ENCODE measurements at regions not wholly inside any gene's neighbourhood (a gene's known extent, or its start where the extent isn't known, plus 50 kb on each side); places are given as distances from the start of the nearest gene placed in this dataset.

DNA sequence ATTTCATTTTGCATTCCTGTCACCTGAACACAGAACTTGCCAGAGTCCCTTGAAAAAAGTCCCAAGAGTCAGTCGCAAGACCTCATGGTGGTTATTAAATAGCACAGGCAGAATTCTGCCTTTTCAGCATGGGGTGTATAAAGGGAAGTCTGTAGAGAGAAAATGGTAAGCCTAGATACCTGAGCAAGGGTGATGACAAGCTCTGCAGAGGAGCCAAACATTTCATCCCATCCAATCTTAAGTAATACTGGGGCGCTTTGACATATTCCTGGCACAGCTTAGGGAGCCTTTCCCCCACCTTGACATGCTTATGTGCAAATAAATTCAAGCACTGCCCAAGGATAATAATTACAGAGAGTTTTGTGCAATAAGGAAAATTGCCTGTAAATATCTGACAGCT lies 213.0 kb downstream of the INHBA start:
- Histone ChIP-seq H3K9me3 (ENCODE audit: insufficient read depth, low read length) (no peaks in the 10 kb centered on the region), H4K20me1 (ENCODE audit: insufficient read depth, low read length) (no peaks in the 10 kb centered on the region), H3K9ac (ENCODE audit: low read length) (no peak overlapping the region), H3K27me3 (ENCODE audit: low read depth, low read length) (no peaks in the 10 kb centered on the region), H3K4me3 (ENCODE audit: low read length) (no peak overlapping the region), H3K4me2 (ENCODE audit: low read length) (no peak overlapping the region), H3K27ac (ENCODE audit: low read length) (no peak overlapping the region), H3K36me3 (replicated peaks; ENCODE audit: low read depth, low read length) (no peaks in the 10 kb centered on the region), H3K79me2 (ENCODE audit: low read length) (no peaks in the 10 kb centered on the region), H3K4me1 (ENCODE audit: low read length) (no peaks in the 10 kb centered on the region), H2AFZ (ENCODE audit: low read depth, low read length) (no peak overlapping the region)
- TF ChIP-seq EZH2phosphoT487 (IDR thresholded peaks at IDR 0.05; ENCODE audit: low read depth) = no peak
- TF ChIP-seq, protein P1, sequence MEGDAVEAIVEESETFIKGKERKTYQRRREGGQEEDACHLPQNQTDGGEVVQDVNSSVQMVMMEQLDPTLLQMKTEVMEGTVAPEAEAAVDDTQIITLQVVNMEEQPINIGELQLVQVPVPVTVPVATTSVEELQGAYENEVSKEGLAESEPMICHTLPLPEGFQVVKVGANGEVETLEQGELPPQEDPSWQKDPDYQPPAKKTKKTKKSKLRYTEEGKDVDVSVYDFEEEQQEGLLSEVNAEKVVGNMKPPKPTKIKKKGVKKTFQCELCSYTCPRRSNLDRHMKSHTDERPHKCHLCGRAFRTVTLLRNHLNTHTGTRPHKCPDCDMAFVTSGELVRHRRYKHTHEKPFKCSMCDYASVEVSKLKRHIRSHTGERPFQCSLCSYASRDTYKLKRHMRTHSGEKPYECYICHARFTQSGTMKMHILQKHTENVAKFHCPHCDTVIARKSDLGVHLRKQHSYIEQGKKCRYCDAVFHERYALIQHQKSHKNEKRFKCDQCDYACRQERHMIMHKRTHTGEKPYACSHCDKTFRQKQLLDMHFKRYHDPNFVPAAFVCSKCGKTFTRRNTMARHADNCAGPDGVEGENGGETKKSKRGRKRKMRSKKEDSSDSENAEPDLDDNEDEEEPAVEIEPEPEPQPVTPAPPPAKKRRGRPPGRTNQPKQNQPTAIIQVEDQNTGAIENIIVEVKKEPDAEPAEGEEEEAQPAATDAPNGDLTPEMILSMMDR (IDR thresholded peaks at IDR 0.05; ENCODE audit: low read depth, low read length) = no peak

DNA sequence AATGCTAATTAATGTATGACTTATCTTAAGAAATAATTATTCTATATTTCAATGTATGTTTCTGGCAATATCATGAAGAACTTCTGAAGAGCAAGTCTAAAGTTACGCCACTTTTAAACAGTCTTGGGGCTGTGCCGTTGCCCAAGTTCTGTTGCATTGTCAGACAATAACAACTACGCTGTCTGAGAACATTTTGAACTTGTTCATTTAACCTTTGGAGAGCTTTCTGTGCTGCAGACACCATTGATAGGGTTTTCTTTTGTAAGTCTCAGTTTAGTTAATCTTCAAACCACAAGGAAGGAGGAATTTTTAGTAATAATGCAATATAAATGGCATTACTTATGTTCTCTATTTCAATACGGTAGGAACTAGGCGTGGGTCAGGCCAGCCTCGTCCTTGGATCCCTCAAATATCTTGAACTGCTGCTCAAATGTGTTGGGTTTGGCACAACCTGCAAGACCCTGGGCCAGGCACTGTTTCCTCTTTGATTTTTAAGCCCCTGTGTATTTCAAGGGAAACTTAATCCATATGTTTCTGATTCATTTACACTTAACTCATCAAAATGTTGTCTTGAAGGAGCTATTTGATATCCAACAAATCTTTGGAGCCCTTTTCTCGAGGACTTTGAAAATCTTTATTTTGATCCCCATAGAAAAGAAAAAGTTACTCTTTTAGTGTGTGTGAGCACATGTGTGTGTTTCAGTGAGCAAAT lies 215.5 kb downstream of the INHBA start:
- H3K4me3 ChIP-seq (ENCODE audit: low read length) = no peak overlapping the region
- no peak overlapping the region for H3K4me2 ChIP-seq (ENCODE audit: low read length)
- no peak for TF ChIP-seq EZH2phosphoT487 (IDR thresholded peaks at IDR 0.05; ENCODE audit: low read depth)
- TF ChIP-seq, protein P1 (IDR thresholded peaks at IDR 0.05; ENCODE audit: low read depth, low read length) = no peak
- H2AFZ ChIP-seq (ENCODE audit: low read depth, low read length) = no peak overlapping the region
- no peaks in the 10 kb centered on the region for H3K27me3 ChIP-seq (ENCODE audit: low read depth, low read length)
- H3K4me1 ChIP-seq (ENCODE audit: low read length) = no peaks in the 10 kb centered on the region
- H3K9me3 ChIP-seq (ENCODE audit: insufficient read depth, low read length) = no peaks in the 10 kb centered on the region
- no peaks in the 10 kb centered on the region for H4K20me1 ChIP-seq (ENCODE audit: insufficient read depth, low read length)
- no peak overlapping the region for H3K27ac ChIP-seq (ENCODE audit: low read length)
- H3K36me3 ChIP-seq (replicated peaks; ENCODE audit: low read depth, low read length) = no peaks in the 10 kb centered on the region
- H3K79me2 ChIP-seq (ENCODE audit: low read length) = no peaks in the 10 kb centered on the region
- no peak overlapping the region for H3K9ac ChIP-seq (ENCODE audit: low read length)

DNA sequence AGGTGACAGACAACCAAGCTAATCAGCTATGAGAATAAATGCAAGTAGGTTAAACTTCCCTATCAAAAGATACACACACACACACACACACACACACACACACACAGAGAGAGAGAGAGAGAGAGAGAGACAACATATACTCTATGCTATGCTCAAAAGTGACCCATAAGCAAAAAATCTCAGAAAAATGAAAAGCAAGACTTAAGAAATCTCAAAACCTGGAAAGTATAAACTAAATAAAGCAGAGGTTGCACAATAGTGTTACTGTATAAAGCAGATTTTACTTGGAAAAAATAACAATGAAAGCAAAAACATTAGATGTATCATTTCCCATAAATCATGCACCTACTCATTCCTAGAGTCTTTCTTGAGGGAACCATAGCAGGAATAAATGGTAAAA lies 221.5 kb downstream of the INHBA start:
- no peak overlapping the region for H3K4me2 ChIP-seq (ENCODE audit: low read length)
- no peaks in the 10 kb centered on the region for H3K27me3 ChIP-seq (ENCODE audit: low read depth, low read length)
- H3K9me3 ChIP-seq (ENCODE audit: insufficient read depth, low read length) = no peaks in the 10 kb centered on the region
- H3K27ac ChIP-seq (ENCODE audit: low read length) = no peak overlapping the region
- no peak overlapping the region for H2AFZ ChIP-seq (ENCODE audit: low read depth, low read length)
- H3K4me3 ChIP-seq (ENCODE audit: low read length) = no peak overlapping the region
- peaks cover 30% of the 10 kb centered on the region for H3K4me1 ChIP-seq (ENCODE audit: low read length)
- no peak overlapping the region for H3K9ac ChIP-seq (ENCODE audit: low read length)
- no peaks in the 10 kb centered on the region for H3K79me2 ChIP-seq (ENCODE audit: low read length)
- no peaks in the 10 kb centered on the region for H4K20me1 ChIP-seq (ENCODE audit: insufficient read depth, low read length)
- TF ChIP-seq EZH2phosphoT487 (IDR thresholded peaks at IDR 0.05; ENCODE audit: low read depth) = no peak
- TF ChIP-seq, protein P1 (IDR thresholded peaks at IDR 0.05; ENCODE audit: low read depth, low read length) = no peak
- H3K36me3 ChIP-seq (replicated peaks; ENCODE audit: low read depth, low read length) = no peaks in the 10 kb centered on the region

DNA sequence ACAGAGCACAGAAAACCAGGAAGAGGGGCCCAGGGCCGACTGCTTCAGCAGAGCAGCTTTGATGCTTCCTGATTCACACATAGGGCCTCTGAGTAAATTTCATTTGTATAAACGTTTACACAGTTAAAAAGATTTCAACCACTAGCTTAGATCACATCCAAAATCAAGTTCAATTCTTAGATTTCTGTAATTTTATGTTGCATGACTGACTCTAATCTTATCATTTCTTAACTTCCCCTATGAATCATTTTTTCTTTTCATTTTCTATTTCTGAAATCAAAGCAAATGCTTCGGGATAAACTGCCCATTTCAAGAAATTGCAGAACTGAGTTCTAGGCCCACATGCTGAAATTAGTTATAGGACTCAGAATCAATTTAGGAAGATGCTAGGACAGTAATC lies 224.7 kb downstream of the INHBA start:
- Histone ChIP-seq H3K9me3 (ENCODE audit: insufficient read depth, low read length) (no peaks in the 10 kb centered on the region), H4K20me1 (ENCODE audit: insufficient read depth, low read length) (no peaks in the 10 kb centered on the region), H3K4me2 (ENCODE audit: low read length) (peak overlapping the region; percentile 26), H3K27ac (ENCODE audit: low read length) (no peak overlapping the region), H2AFZ (ENCODE audit: low read depth, low read length) (peak overlapping the region; percentile 89), H3K9ac (ENCODE audit: low read length) (no peak overlapping the region), H3K4me3 (ENCODE audit: low read length) (no peak overlapping the region), H3K27me3 (ENCODE audit: low read depth, low read length) (no peaks in the 10 kb centered on the region), H3K4me1 (ENCODE audit: low read length) (peaks cover 38% of the 10 kb centered on the region), H3K36me3 (replicated peaks; ENCODE audit: low read depth, low read length) (no peaks in the 10 kb centered on the region), H3K79me2 (ENCODE audit: low read length) (no peaks in the 10 kb centered on the region)
- TF ChIP-seq, protein P1 (IDR thresholded peaks at IDR 0.05; ENCODE audit: low read depth, low read length) = no peak
- TF ChIP-seq EZH2phosphoT487 (IDR thresholded peaks at IDR 0.05; ENCODE audit: low read depth) = no peak

All from OCI-LY3 (cell line).